LoVo (cell line): ENCODE measurements at regions not wholly inside any gene's neighbourhood (a gene's known extent, or its start where the extent isn't known, plus 50 kb on each side); places are given as distances from the start of the nearest gene placed in this dataset.

Experiments
- DNase-seq: peaks from one replicate; pipeline ENCODE4 v3.0.0-alpha.2; 2016; ENCODE audit warnings: low spot score

DNA sequence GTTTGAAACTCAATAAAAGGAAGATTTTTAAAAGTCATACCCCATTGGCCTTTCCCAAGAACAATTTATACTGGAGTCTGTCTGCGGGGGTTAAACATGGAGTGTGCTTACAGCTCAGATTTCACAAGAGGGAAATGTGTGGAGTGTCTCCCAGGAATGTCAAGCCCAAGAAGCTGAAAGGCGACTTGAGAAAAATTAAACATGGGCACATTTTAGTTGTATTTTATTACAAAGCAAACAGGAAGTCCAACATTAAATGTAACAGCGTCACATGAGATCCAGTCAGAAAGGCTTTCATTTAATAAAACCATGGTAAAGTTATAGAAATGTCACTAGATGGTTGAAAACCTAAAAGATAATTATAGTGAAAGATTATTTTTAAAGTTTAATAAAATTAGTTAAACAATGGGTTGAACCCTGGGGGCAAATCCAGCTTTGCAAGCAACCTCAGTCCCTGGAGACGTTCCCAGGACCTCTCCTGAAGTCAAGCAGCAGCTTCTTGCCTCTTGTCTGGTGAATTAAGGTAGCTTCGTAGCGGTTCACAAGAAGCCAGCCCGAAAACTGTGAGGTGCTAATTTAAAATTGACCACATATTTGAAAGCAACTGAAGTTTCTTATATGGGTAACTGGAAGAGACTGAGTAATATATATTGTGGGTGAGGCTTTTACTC is 168.4 kb upstream of the EDNRA start:
- DNase-seq: no peak

GRCh38 chr4:147313108-147313507 is 167.8 kb upstream of the EDNRA start:
- DNase-seq: no peak

DNA sequence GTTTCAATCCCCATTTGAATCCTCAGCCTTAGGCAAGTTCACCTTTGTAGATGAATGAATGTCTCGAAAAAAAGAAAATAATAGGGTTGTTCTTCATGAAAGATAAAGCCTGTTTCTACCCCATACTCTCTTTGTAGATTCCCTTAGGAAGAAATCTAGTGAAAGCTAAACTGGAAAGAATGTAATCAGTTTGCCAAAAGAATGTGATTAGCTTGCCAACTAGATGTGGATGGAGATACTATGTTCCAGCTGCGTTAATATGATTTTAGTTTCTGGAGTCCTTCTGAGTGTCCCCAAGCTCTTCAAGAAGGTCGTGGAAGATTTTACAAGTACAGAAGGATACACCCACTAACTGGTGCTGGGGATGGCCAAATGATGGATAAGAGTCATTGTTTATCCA is 162.3 kb upstream of the EDNRA start:
- no peak for DNase-seq

DNA sequence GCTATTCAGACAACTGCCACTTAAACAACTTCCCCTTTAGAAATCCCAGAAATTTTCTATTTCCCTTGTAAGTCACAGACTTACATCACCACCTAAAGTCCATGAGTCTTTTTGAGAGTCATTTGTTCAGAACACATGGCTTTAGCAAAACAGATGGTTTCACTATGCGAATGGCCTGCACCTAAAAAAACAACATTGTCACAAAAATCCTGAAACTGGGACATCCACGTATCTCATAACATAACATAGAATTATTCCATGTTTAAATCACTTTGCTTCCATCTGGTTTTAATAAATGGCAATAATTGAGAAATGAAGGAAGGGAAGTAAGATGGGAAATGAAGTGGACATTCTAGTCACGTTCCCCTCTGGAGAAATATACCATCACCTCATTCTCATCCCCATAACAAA is 155.3 kb upstream of the EDNRA start:
- no peak for DNase-seq

- DNase-seq: no peak
Observed at GRCh38 chr4:147326591-147326990, 154.3 kb upstream of the EDNRA start.

DNA sequence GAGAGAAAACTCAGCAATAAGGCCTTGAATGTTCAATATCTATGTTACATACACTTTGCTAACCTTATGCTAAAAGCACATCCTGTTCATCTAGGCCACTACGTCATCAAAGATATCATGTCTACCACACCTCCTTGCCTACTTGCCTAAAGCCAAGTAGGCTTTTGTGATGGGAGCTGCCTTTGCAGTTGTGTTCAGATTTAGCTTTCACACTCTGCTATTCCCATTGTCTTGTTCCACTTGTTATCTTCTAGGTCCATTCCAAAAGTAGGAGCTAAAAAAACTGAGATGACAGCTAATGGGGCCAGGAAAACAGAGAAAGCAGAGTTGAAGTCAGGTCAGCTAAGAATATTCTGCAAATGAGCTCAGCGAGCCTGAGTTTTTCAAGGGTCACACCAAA is 153.6 kb upstream of the EDNRA start:
- DNase-seq: no peak

DNA sequence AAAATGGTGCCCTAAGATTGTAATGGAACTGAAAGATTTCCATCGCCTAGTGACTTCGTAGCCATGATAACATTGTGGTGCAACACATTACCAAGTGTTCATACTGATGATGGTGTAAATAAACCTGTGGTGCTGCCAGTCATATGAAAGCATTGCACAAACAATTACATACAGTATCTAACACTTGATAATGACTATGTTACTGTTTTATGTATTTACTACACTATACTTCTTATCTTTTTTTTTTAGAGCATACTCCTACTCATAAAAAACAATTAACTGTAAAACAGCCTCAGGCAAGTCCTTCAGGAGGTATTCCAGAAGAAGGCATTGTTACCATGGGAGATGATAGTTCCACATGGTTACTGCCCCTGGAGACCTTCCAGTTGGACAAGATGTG is 152.7 kb upstream of the EDNRA start:
- DNase-seq: no peak

DNA sequence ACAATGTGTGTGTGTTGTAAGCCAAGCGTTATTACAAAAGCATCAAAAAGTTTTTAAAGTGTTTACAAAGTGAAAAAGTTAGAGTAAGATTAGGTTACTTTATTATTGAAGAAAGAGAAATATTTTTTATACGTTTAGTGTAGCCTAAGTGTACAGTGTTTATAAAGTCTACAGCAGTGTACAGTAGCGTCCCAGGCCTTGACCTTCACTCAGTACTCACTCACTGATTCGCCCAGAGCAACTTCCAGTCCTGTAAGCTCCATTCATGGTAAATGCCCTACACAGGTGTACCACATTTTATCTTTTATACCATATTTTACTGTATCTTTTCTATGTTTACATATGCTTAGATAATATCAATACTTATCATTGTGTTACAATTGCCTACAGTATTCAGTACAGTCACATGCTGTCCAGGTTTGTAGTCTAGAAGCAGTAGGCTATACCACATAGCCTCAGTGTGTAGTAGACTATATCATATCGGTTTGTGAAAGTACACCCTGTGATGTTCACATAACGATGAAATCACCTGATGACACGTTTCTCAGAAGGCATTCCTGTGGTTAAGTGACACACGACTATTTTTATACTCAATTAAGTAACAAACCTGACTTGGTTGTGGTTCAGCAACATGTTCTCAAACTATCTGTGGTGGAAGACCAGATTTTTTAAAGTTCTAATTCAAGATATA is 152.0 kb upstream of the EDNRA start:
- no peak for DNase-seq

DNA sequence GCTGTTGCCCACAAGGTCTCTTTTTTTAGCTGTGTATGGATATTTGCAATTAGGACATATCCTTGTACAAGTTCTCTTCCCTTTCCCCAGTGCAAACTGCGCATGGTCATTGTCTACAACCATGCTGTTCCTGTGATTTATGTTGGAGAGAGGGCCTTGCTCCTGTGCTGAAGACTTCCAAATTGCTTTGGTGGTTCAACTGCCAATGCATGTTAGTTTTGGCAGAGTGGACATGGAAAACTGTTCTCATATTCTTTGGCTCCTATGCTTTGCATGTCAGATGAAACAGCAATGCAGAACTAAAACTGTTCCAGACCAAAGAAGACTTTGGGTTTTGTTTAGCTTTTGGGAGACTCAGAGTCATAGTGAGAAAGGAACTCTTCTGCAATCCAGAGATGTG is 148.8 kb upstream of the EDNRA start:
- no peak for DNase-seq

DNA sequence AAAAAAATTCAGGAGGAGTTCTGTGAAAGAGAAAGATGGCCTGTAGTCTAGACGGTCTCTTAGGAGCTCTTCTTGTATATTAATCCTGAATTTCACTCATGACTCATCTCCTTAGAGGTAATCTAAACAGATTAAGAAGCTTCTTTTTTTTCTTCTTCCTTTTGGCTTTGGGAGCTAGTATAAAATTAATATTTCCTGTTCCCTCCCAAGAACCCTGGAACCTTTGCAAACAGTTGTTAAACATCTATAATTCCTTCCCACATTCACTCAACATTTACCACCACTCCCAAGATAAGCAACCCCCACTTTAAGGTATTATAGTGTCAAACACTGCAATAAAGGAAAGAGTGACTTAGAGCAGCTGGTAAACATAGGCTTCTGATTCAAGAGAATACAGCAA is 146.4 kb upstream of the EDNRA start:
- peak; percentile 56 for DNase-seq

GRCh38 chr4:147335183-147335582 is 145.7 kb upstream of the EDNRA start:
- no peak for DNase-seq

DNA sequence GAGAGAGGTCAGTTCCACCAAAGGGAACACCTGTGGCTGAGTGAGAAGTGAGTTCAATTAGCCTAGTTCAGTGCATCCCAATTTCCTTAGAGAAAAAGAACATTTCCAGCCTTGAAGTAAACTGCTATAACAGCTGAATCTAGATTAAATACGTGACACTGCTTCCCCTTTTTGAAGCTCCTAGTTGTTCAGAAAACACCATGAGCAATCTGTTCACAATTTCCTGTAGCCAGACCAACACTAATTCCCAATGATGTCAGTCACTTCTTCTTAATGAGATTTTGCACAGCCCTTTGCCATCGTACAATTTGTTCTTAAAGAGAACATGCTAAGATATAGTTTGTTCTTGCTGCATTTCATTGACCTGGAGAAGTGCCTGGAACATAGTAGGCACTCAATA is 144.6 kb upstream of the EDNRA start:
- no peak for DNase-seq

DNA sequence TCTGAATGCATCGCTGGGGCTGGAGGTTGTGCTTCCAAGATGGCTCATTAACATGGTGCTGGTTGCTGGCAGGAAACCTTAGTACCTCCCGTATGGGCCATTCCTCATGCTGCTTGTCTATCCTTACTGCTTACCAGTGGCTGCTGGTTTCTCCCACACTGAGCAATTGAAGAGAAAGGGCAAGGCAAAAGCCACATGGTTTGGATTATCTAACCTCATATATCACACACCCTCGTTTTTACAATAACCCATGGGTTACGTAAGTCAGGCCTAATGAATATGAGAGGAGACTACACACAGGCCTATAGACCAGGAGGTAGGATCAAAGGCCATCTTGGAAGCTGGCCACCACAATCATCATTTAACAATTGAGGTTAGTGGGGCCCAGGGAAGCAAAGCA is 141.8 kb upstream of the EDNRA start:
- DNase-seq: no peak

- DNase-seq: no peak
Observed at GRCh38 chr4:147340111-147340510, 140.8 kb upstream of the EDNRA start.

GRCh38 chr4:147340591-147341120 is 140.2 kb upstream of the EDNRA start:
- no peak for DNase-seq

GRCh38 chr4:147343692-147344091 is 137.2 kb upstream of the EDNRA start:
- DNase-seq: no peak

DNA sequence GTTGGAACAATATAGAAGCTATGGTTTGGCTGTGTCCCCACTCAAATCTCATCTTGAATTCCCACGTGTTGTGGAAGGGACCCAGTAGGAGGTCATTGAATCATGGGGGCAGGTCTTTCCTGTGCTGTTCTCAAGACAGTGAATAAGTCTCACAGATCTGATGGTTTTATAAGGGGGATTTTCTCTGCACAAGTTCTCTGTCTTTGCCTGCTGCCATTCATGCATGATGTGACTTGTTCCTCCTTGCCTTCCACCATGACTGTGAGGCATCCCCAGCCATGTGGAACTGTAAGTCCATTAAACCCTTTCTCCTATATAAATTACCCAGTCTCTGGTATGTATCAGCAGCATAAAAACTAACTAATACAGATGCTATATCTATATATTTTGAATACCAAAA is 135.2 kb upstream of the EDNRA start:
- no peak for DNase-seq

GRCh38 chr4:147347217-147347616 is 133.7 kb upstream of the EDNRA start:
- no peak for DNase-seq

- DNase-seq: no peak
Observed at GRCh38 chr4:147349193-147349592, 131.7 kb upstream of the EDNRA start.

GRCh38 chr4:147351083-147351787 is 129.7 kb upstream of the EDNRA start:
- DNase-seq: no peak

GRCh38 chr4:147354237-147354636 is 126.7 kb upstream of the EDNRA start:
- DNase-seq: no peak

- no peak for DNase-seq
Observed at GRCh38 chr4:147355032-147355656, 125.8 kb upstream of the EDNRA start.

GRCh38 chr4:147355847-147356246 is 125.0 kb upstream of the EDNRA start:
- no peak for DNase-seq
